ENCODE measurements at regions not wholly inside any gene's neighbourhood (a gene's known extent, or its start where the extent isn't known, plus 50 kb on each side); places are given as distances from the start of the nearest gene placed in this dataset.

DNA sequence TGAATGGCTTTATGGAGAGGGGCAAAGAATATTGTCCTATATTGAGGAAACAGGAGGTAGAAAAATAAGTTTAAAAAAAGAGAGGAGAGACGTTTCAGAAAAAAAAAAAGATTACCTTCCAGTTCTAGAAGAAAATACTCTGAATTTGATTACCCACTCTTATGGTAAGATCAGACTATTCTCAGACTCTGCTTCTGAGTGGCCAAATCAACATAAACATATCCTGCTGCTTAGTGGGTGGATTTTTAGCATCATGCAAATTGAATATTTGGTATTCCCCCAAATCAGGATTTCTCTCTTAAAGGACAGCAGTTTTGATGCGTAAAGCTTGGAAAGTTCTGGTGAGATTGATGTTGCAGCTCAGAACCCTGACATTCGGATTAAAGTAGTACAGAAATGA, 946.6 kb downstream of the TFAP2A start:
- DNase-seq (no peak), ATAC-seq (replicated peaks) (no peak)
- H3K27me3 Mint-ChIP-seq: no peaks in the 10 kb centered on the region
- no peak overlapping the region for H3K4me3 Mint-ChIP-seq
- no peaks in the 10 kb centered on the region for H3K4me1 Mint-ChIP-seq (ENCODE audit: low read depth in 2 of 2)
- no peaks in the 10 kb centered on the region for H3K36me3 Mint-ChIP-seq (ENCODE audit: insufficient read depth)
- H3K27ac Mint-ChIP-seq: no peak overlapping the region
- peaks cover 10 to 13% of the 10 kb centered on the region in 2 donors for H3K9me3 Mint-ChIP-seq

DNA sequence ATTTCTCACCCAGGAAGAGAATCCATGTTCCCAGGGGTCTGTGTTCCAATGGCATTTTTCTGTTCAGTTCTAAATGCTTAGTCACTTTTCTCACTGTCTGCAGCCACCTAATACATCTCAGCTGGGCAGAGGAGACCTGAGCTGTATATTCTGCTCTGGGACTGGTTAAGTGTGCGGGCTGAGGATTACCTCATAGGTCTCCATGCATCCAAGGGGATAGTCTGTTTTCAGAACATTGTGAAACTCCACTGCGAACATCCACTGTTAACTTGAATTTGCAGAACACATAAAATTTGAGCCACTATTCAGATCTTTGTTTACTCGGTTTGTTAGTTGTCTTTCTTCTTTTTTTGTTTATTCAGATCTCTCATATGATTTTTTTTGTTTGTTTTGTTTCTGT, 947.1 kb downstream of the TFAP2A start:
- Mint-ChIP-seq H3K27me3 (no peaks in the 10 kb centered on the region), H3K9me3 (peaks cover 10 to 13% of the 10 kb centered on the region in 2 donors), H3K36me3 (ENCODE audit: insufficient read depth) (no peaks in the 10 kb centered on the region), H3K4me1 (ENCODE audit: low read depth in 2 of 2) (no peaks in the 10 kb centered on the region), H3K27ac (no peak overlapping the region), H3K4me3 (no peak overlapping the region)
- no peak for DNase-seq
- no peak for ATAC-seq (replicated peaks)

DNA sequence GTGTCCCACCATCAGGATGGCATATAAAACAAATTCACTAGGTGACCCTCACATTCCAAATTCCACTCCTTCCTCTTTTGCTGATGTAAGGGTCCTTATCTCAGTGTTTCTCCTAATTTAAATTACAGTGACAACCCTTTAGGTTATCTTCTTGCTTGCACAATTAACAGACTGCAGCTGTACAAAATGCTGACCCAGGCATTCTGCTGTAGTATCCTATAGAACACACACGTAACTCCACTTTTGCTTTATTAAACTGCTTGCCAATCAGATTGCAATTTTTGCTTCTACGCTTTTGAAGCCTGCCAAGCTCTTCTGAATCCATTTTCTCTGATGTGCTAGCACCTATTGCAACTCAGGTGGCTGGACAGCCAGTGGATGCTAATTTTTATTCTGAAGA, 950.3 kb downstream of the TFAP2A start:
- no peak for ATAC-seq (replicated peaks)
- no peak for DNase-seq
- Mint-ChIP-seq H3K4me3 (no peak overlapping the region), H3K9me3 (peaks cover 2 to 6% of the 10 kb centered on the region in 2 donors), H3K27me3 (no peaks in the 10 kb centered on the region), H3K27ac (no peak overlapping the region), H3K36me3 (ENCODE audit: insufficient read depth) (no peaks in the 10 kb centered on the region), H3K4me1 (ENCODE audit: low read depth in 2 of 2) (no peaks in the 10 kb centered on the region)

DNA sequence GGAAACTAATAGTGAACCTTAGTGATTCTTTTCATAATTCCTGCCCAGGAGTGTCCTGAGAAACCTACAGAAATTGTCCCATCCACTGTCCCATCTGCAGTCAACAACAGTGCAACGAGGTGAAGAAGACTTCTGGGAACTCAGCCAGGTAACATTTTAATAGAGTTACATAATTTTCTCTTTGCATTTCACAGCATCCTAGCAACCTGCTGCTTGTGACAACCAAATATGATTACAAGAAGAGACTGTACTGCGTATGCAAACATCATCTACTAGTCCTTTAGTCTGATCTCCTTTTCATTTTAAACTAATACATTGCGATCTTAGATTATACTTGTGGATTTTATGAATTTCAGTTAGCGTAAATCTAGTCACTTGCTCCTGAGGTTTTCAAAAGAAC, 951.6 kb downstream of the TFAP2A start:
- Mint-ChIP-seq H3K4me3 (no peak overlapping the region), H3K4me1 (ENCODE audit: low read depth in 2 of 2) (no peaks in the 10 kb centered on the region), H3K36me3 (ENCODE audit: insufficient read depth) (no peaks in the 10 kb centered on the region), H3K27me3 (no peaks in the 10 kb centered on the region), H3K27ac (no peak overlapping the region), H3K9me3 (peaks cover 2 to 6% of the 10 kb centered on the region in 2 donors)
- DNase-seq (no peak), ATAC-seq (replicated peaks) (no peak)

DNA sequence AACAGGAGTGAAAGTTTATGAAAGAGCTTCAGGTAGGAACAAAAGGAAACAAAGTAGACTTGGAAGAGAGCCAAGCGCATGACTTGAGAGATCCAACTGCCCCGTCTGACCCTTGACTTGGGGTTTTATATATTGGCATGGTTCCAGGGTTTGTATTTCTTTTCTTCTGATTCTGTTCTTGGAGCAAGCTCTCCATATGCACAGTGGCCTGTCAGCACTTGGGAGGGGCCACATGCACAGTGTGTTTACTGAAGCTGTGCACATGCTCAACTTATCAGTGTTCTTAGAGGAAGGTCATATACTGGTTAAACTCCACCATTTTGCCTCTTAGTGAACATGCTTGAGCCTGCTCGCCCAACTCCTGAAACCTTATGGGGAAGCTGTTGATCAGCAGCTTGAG, 953.7 kb downstream of the TFAP2A start:
- peaks cover 2 to 6% of the 10 kb centered on the region in 2 donors for H3K9me3 Mint-ChIP-seq
- DNase-seq: no peak
- no peak overlapping the region for H3K4me3 Mint-ChIP-seq

DNA sequence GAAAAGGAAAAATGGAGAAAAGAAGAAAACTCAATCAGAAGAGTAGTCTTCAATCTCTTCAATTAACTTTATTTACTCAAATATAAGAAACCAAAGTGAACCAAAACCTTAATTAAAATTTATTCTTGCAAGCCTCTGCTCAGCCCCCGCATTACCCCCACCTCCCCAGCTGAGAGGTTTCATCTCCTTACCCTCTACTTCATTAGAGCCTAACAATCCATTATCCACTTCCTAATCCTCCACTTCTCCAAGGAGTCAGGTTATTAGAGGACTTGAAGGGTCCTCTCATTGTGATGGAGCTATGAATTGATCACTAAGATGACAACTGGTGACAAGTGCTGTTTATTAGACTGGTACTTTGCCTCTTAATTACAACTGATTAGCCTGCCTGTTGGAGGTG, 956.5 kb downstream of the TFAP2A start:
- ATAC-seq (replicated peaks): no peak
- no peak for DNase-seq

More for the DNA sequence above, 953.7 kb downstream of the TFAP2A start:
- Mint-ChIP-seq H3K4me1 (ENCODE audit: low read depth in 2 of 2) (no peaks in the 10 kb centered on the region), H3K27me3 (no peaks in the 10 kb centered on the region), H3K27ac (no peak overlapping the region), H3K36me3 (ENCODE audit: insufficient read depth) (no peaks in the 10 kb centered on the region)
- no peak for ATAC-seq (replicated peaks)

DNA sequence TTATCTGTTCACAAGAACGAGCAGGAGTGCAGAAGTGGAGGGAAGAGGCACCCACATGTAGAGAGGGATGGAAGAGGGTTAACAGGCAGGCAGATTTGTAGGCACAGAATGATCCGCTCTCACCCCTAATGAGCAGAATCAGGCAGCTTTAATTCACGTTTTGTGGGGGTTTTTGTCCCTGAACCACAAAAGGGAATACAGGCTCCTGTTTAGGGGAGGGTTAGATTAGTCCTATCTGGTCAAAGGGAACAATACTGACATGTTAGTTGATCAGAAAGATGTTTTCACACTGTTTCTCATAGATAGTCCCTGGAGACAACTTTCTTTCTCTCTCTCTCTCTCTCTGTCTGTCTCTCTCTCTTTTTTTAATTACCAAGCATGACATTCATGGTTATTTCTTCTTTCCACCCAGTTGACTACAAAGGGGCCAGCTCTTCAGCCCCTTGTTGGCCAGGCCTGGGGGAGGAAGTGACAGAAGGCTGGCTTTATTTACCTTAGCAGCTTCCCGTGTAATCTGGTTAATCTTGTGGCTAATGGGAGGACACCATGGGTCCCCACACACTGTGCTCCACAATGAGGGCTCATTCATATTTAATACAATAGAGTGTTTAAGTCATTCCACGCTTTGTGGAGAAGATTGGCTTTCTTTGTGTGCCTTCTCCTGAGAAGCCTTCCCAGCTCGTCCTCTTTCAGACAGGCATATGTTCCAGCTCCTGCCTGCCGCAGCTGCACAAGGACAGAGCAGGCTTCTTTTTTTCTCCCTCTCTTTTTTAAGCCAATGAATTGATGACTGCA, 958.8 kb downstream of the TFAP2A start:
- H3K36me3 Mint-ChIP-seq (ENCODE audit: insufficient read depth): no peaks in the 10 kb centered on the region
- H3K27ac Mint-ChIP-seq: no peak overlapping the region
- no peaks in the 10 kb centered on the region for H3K27me3 Mint-ChIP-seq
- no peak for ATAC-seq (replicated peaks)
- no peaks in the 10 kb centered on the region for H3K4me1 Mint-ChIP-seq (ENCODE audit: low read depth in 2 of 2)
- peaks cover 0 to 3% of the 10 kb centered on the region in 2 donors for H3K9me3 Mint-ChIP-seq
- no peak overlapping the region for H3K4me3 Mint-ChIP-seq
- DNase-seq: no peak

More for the DNA sequence above, 956.5 kb downstream of the TFAP2A start:
- no peaks in the 10 kb centered on the region for H3K4me1 Mint-ChIP-seq (ENCODE audit: low read depth in 2 of 2)
- H3K4me3 Mint-ChIP-seq: no peak overlapping the region
- H3K27ac Mint-ChIP-seq: no peak overlapping the region
- H3K27me3 Mint-ChIP-seq: no peaks in the 10 kb centered on the region
- no peaks in the 10 kb centered on the region for H3K36me3 Mint-ChIP-seq (ENCODE audit: insufficient read depth)
- H3K9me3 Mint-ChIP-seq: peaks cover 0 to 3% of the 10 kb centered on the region in 2 donors

DNA sequence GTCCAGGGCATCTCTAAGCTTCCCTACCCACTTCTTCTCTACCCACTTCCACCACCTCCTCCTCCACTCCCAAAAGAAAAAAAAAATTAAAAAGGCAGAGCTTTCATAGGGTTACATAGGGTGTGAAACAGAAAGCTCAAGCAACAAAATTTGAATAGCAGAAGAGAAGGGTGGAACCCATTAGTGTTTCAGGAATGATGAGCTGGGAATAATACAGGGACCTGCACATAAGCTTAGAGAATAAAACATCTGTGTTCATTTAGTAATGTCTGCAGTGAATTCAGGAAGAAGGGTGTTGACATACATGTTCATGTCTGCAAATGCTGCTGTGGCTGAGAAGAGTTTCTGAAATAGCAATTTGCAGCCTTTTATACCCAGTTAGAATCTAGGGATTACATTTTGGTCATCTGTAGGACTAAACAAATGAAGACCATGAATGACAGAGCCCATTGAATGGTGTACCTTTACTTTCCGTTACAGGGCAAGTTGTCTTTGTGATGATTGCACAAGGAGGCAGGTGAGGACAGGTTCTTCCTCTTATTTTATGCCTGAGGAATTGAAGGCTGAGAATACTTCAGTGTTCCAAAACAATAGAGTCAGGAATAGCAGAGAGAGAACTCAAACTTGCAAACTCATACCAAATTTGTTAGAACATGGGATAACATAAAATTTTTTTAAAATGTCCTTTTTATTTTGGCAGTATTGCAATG, 975.1 kb downstream of the TFAP2A start:
- DNase-seq (no peak), ATAC-seq (replicated peaks) (no peak)
- no peaks in the 10 kb centered on the region for H3K36me3 Mint-ChIP-seq (ENCODE audit: insufficient read depth)
- peaks cover 0 to 4% of the 10 kb centered on the region in 2 donors for H3K9me3 Mint-ChIP-seq
- no peak overlapping the region for H3K4me3 Mint-ChIP-seq
- H3K27ac Mint-ChIP-seq: no peak overlapping the region
- no peaks in the 10 kb centered on the region for H3K4me1 Mint-ChIP-seq (ENCODE audit: low read depth in 2 of 2)
- H3K27me3 Mint-ChIP-seq: no peaks in the 10 kb centered on the region

DNA sequence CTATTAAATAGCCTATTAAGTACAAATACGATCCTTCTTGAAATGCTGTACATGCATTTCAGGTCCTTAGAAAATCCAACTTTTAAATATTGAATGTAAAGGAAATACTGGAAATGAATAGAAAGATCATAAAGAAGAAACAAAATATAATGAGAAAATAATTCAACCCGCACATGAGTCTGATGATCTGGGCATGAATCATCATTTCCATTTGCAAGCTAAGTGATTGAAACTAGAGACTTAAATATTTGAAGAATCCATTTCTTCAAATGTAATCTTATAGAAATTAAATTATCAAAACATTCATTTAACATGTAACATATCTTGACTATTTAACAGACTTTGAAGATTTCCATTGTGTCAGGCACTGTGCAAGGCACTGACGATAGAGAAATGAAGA, 977.0 kb downstream of the TFAP2A start:
- H3K36me3 Mint-ChIP-seq (ENCODE audit: insufficient read depth): no peaks in the 10 kb centered on the region
- no peak for ATAC-seq (replicated peaks)
- no peaks in the 10 kb centered on the region for H3K4me1 Mint-ChIP-seq (ENCODE audit: low read depth in 2 of 2)
- no peak overlapping the region for H3K4me3 Mint-ChIP-seq
- no peaks in the 10 kb centered on the region for H3K27me3 Mint-ChIP-seq
- H3K9me3 Mint-ChIP-seq: no peaks in the 10 kb centered on the region
- H3K27ac Mint-ChIP-seq: no peak overlapping the region
- no peak for DNase-seq

DNA sequence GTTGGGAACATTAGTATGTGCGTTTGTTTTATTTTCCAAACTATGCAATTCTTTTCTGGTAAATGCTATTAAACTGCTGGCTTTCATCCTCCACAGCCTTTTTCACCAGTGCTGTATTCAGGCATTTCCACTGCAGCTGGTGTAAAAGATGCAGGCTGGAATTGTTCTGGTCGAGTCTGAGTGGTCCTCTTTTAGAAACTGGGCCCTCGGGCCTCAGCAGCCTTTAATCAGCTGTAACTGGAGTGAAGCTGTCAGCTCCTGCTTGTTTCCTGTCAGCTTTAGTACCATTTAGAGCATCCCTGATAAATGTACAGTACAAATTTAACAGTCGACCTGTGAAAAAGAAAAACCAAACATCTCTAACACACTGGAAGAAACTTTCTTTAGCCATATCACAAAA, 979.6 kb downstream of the TFAP2A start:
- DNase-seq (no peak), ATAC-seq (replicated peaks) (no peak)
- Mint-ChIP-seq H3K9me3 (peaks cover 0 to 3% of the 10 kb centered on the region in 2 donors), H3K4me1 (ENCODE audit: low read depth in 2 of 2) (no peaks in the 10 kb centered on the region), H3K36me3 (ENCODE audit: insufficient read depth) (no peaks in the 10 kb centered on the region), H3K27ac (no peak overlapping the region), H3K27me3 (no peaks in the 10 kb centered on the region), H3K4me3 (no peak overlapping the region)

DNA sequence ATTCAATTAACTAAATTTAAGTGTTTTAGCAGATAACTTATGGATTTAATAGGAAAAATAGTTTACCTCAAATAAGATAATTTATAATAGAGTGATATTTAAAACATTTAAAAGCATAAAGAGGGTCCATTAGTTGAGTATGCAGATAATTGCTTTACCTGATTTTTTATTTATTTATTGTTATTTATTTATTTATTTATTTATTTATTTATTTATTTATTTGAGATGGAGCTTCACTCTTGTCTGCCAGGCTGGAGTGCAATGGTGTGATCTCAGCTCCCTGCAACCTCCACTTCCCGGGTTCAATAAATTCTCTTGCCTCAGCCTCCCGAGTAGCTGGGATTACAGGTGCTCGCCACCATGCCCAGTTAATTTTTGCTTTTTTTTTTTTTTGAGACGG, 982.9 kb downstream of the TFAP2A start:
- Mint-ChIP-seq H3K4me3 (no peak overlapping the region), H3K27ac (no peak overlapping the region), H3K4me1 (ENCODE audit: low read depth in 2 of 2) (no peaks in the 10 kb centered on the region), H3K27me3 (no peaks in the 10 kb centered on the region), H3K9me3 (peaks cover 0 to 5% of the 10 kb centered on the region in 2 donors), H3K36me3 (ENCODE audit: insufficient read depth) (no peaks in the 10 kb centered on the region)
- no peak for ATAC-seq (replicated peaks)
- DNase-seq: no peak

DNA sequence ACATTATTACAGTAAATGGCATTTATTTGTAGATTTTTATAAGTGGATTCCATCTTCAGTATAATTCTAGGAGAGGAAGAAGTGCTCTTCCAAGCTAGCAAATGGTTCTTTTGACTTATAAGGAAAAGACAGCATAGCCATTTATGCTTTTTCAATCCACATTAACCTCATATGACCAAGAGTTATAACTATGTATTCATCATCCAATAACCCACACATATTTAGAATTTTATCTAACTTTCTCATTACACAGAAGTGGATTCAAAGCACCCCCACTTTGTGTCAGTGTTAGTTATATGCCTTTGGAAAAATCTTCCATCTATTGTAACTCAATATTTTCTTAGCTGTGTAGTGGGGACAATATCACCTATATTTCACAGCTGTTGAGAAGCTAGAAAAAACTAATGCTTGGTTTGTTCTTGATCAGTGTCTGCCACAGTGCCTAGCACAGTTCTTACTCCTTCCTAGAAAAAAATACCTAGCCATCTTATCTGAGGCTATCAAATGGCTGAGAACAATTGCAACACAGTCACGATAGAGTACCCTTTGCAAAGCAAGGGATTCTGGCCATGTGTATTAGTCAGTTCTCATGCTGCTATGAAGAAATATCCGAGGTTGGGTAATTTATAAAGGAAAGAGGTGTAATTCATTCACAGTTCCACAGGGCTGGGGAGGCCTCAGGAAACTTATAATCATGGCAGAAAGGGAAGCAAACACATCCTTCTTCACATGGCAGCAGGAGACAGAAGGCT, 986.3 kb downstream of the TFAP2A start:
- DNase-seq (no peak), ATAC-seq (replicated peaks) (no peak)
- H3K4me1 Mint-ChIP-seq (ENCODE audit: low read depth in 2 of 2): no peaks in the 10 kb centered on the region
- no peak overlapping the region for H3K27ac Mint-ChIP-seq
- H3K4me3 Mint-ChIP-seq: no peak overlapping the region
- H3K9me3 Mint-ChIP-seq: peaks cover 0 to 5% of the 10 kb centered on the region in 2 donors
- H3K27me3 Mint-ChIP-seq: no peaks in the 10 kb centered on the region
- no peaks in the 10 kb centered on the region for H3K36me3 Mint-ChIP-seq (ENCODE audit: insufficient read depth)

DNA sequence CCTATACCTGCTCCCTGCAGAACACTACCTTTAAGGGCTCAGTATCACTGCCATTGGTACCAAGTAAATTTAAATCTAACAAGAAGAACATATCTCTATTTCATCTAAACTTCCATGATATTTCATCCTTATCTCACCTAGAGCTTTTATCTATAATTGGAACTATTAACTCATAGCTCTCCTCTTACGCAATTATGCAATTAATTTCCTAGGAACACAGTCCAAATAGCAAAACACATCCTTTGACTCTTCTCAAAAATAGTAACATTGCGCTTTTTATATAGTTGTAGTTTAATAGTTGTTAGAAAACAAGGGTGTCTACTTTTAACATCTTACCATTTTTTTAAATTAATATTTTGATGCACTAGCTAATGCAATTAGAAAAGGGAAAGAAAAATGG, 986.8 kb upstream of the SLC35B3 start:
- H3K27me3 Mint-ChIP-seq: no peaks in the 10 kb centered on the region
- peaks cover 0 to 8% of the 10 kb centered on the region in 2 donors for H3K9me3 Mint-ChIP-seq
- no peaks in the 10 kb centered on the region for H3K36me3 Mint-ChIP-seq (ENCODE audit: insufficient read depth)
- DNase-seq: no peak
- ATAC-seq (replicated peaks): no peak
- H3K27ac Mint-ChIP-seq: no peak overlapping the region
- no peak overlapping the region for H3K4me3 Mint-ChIP-seq
- no peaks in the 10 kb centered on the region for H3K4me1 Mint-ChIP-seq (ENCODE audit: low read depth in 2 of 2)

Data from effector memory CD8-positive, alpha-beta T cell (primary cell).